ENCODE measurements at regions not wholly inside any gene's neighbourhood (a gene's known extent, or its start where the extent isn't known, plus 50 kb on each side); places are given as distances from the start of the nearest gene placed in this dataset.

DNA sequence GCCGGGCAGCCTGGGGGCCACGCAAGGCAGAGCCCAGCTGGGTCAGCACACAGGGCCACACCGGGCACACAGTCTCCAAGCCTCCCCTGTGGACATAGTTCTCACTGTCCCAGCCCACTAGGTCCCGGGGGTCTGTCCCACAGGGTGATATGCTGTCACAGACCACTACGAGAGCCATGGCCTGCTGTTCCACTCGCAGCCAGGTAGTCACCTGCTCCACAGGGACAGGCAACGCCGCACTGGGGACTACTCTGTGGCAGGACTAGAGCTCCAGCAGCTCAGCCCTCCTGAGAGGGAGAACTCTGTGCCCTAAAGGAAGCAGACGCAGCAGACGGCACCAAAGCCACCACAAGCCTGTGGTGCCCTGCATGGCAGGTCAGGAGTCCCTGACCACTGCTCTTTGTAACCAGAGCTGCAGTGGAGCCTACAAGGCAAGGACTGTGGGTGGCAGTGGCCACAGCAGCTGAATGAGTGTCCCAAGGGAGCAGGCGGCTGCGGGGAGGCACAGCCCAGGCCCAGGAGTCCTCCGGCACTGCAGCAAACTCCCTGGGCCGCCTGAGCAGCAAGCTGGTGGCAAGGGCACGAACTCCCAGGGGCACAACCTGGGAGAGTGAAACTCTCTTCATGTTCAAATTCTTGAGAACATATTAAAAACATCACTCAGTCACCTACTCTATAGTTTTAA, 171.2 kb upstream of the GRK3 start:
- peak overlapping the region; percentile 3 for H3K4ac ChIP-seq (ENCODE audit: low read length)
- H4K8ac ChIP-seq (ENCODE audit: low read depth, low read length) = no peak overlapping the region
- H2BK15ac ChIP-seq (ENCODE audit: low read length) = no peak overlapping the region
- no peak overlapping the region for H2BK120ac ChIP-seq (ENCODE audit: low read depth, low read length)
- peak overlapping the region; percentile 34 for H3K23ac ChIP-seq (ENCODE audit: low read depth, low read length, poor library complexity)
- no CpG with 5 or more reads among the region's 15 CpGs for WGBS, 2 donors (ENCODE audit: extremely low coverage in 2 of 2, insufficient read length in 2 of 2, insufficient replicate concordance in 1 of 2)
- H2AK5ac ChIP-seq (ENCODE audit: low read depth, low read length) = no peak overlapping the region
- no peak overlapping the region for H2BK12ac ChIP-seq (ENCODE audit: low read length)
- DNase-seq (ENCODE audit: low spot score) = no peak
- no peak overlapping the region for H3K27ac ChIP-seq (replicated peaks; ENCODE audit: low read length)
- no peak overlapping the region for H3K14ac ChIP-seq (ENCODE audit: low read length)
- no peaks in the 10 kb centered on the region for H3K27me3 ChIP-seq (ENCODE audit: control insufficient read depth in 3 of 3, insufficient read depth in 3 of 3, low read depth in 1 of 3, low read length in 3 of 3)
- H3K79me1 ChIP-seq (ENCODE audit: low read depth, low read length) = peaks cover 10% of the 10 kb centered on the region
- H2AFZ ChIP-seq (ENCODE audit: low read length) = no peak overlapping the region
- peaks cover 2% of the 10 kb centered on the region in 2 donors for H3K9me3 ChIP-seq (replicated peaks in 1 of 2; ENCODE audit: control insufficient read depth in 2 of 2, insufficient read depth in 1 of 2, low read depth in 1 of 2, low read length in 2 of 2)
- no peak overlapping the region for H2BK5ac ChIP-seq (ENCODE audit: low read length)
- H3K4me1 ChIP-seq (ENCODE audit: control insufficient read depth in 2 of 2, insufficient read depth in 1 of 2, low read depth in 1 of 2, low read length in 2 of 2) = peaks cover 6 to 10% of the 10 kb centered on the region in 2 donors
- H3K36me3 ChIP-seq (replicated peaks in 1 of 2; ENCODE audit: control insufficient read depth in 2 of 2, insufficient read depth in 2 of 2, low read length in 2 of 2) = no peaks in the 10 kb centered on the region
- H3K9ac ChIP-seq (ENCODE audit: low read depth, low read length, poor library complexity) = no peak overlapping the region
- H3K4me3 ChIP-seq (ENCODE audit: low read length in 2 of 2) = no peak overlapping the region
- peak overlapping the region; percentile 62 for H3K18ac ChIP-seq (ENCODE audit: low read length)
- no peak overlapping the region for H4K91ac ChIP-seq (ENCODE audit: low read depth, low read length, poor library complexity)
- H3K4me2 ChIP-seq (ENCODE audit: insufficient read depth, low read length, poor library complexity, severe bottlenecking) = no peak overlapping the region

DNA sequence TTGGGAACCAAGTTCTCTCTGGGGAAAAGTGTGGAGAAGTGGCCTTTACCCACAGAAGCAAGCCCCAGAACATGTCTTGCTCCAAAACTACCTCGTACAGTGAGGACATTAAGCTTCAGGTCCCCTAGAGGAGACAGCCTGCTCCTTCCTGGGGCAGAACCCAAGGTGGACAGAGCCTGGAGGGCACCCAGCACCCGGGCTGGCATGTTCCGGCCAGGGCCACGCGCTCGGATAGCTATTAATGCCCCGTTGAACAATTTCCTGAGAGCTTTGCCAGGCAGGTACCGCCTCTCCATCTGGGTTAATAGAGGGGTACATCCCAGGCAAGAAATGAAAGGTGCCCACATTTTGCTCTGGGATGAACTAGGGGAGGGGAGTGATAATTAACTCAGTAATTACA, 169.0 kb upstream of the GRK3 start:
- Histone ChIP-seq H3K14ac (ENCODE audit: low read length) (no peak overlapping the region), H2BK15ac (ENCODE audit: low read length) (no peak overlapping the region), H2BK12ac (ENCODE audit: low read length) (no peak overlapping the region)

GRCh38 chr22:25395915-25396314, 168.6 kb upstream of the GRK3 start:
- Histone ChIP-seq H3K18ac (ENCODE audit: low read length) (no peak overlapping the region), H3K79me1 (ENCODE audit: low read depth, low read length) (peaks cover 11% of the 10 kb centered on the region), H3K27me3 (ENCODE audit: control insufficient read depth in 3 of 3, insufficient read depth in 3 of 3, low read depth in 1 of 3, low read length in 3 of 3) (no peaks in the 10 kb centered on the region), H3K14ac (ENCODE audit: low read length) (no peak overlapping the region), H2BK120ac (ENCODE audit: low read depth, low read length) (no peak overlapping the region), H2AFZ (ENCODE audit: low read length) (no peak overlapping the region), H3K27ac (replicated peaks; ENCODE audit: low read length) (no peak overlapping the region), H3K4ac (ENCODE audit: low read length) (no peak overlapping the region), H3K4me2 (ENCODE audit: insufficient read depth, low read length, poor library complexity, severe bottlenecking) (no peak overlapping the region), H2BK5ac (ENCODE audit: low read length) (no peak overlapping the region), H2BK15ac (ENCODE audit: low read length) (no peak overlapping the region), H4K8ac (ENCODE audit: low read depth, low read length) (no peak overlapping the region), H3K4me3 (ENCODE audit: low read length in 2 of 2) (no peak overlapping the region), H3K9me3 (replicated peaks in 1 of 2; ENCODE audit: control insufficient read depth in 2 of 2, insufficient read depth in 1 of 2, low read depth in 1 of 2, low read length in 2 of 2) (peaks cover 2% of the 10 kb centered on the region in 2 donors), H3K23ac (ENCODE audit: low read depth, low read length, poor library complexity) (no peak overlapping the region), H3K9ac (ENCODE audit: low read depth, low read length, poor library complexity) (no peak overlapping the region), H2AK5ac (ENCODE audit: low read depth, low read length) (no peak overlapping the region), H3K36me3 (replicated peaks in 1 of 2; ENCODE audit: control insufficient read depth in 2 of 2, insufficient read depth in 2 of 2, low read length in 2 of 2) (no peaks in the 10 kb centered on the region), H4K91ac (ENCODE audit: low read depth, low read length, poor library complexity) (no peak overlapping the region), H2BK12ac (ENCODE audit: low read length) (no peak overlapping the region), H3K4me1 (ENCODE audit: control insufficient read depth in 2 of 2, insufficient read depth in 1 of 2, low read depth in 1 of 2, low read length in 2 of 2) (peaks cover 0 to under 1% of the 10 kb centered on the region in 2 donors)
- no peak for DNase-seq (ENCODE audit: low spot score)
- no CpG with 5 or more reads among the region's 3 CpGs for WGBS, 2 donors (ENCODE audit: extremely low coverage in 2 of 2, insufficient read length in 2 of 2, insufficient replicate concordance in 1 of 2)

More for the DNA sequence above, 169.0 kb upstream of the GRK3 start:
- H4K91ac ChIP-seq (ENCODE audit: low read depth, low read length, poor library complexity) = no peak overlapping the region
- no peaks in the 10 kb centered on the region for H3K27me3 ChIP-seq (ENCODE audit: control insufficient read depth in 3 of 3, insufficient read depth in 3 of 3, low read depth in 1 of 3, low read length in 3 of 3)
- no peak overlapping the region for H2AK5ac ChIP-seq (ENCODE audit: low read depth, low read length)
- H3K9me3 ChIP-seq (replicated peaks in 1 of 2; ENCODE audit: control insufficient read depth in 2 of 2, insufficient read depth in 1 of 2, low read depth in 1 of 2, low read length in 2 of 2) = peaks cover 2% of the 10 kb centered on the region in 2 donors
- H3K4me3 ChIP-seq (ENCODE audit: low read length in 2 of 2) = no peak overlapping the region
- no peak overlapping the region for H3K18ac ChIP-seq (ENCODE audit: low read length)
- H3K23ac ChIP-seq (ENCODE audit: low read depth, low read length, poor library complexity) = no peak overlapping the region
- H3K36me3 ChIP-seq (replicated peaks in 1 of 2; ENCODE audit: control insufficient read depth in 2 of 2, insufficient read depth in 2 of 2, low read length in 2 of 2) = no peaks in the 10 kb centered on the region
- H3K4me2 ChIP-seq (ENCODE audit: insufficient read depth, low read length, poor library complexity, severe bottlenecking) = no peak overlapping the region
- peaks cover 0 to 2% of the 10 kb centered on the region in 2 donors for H3K4me1 ChIP-seq (ENCODE audit: control insufficient read depth in 2 of 2, insufficient read depth in 1 of 2, low read depth in 1 of 2, low read length in 2 of 2)
- no peak for DNase-seq (ENCODE audit: low spot score)
- H3K9ac ChIP-seq (ENCODE audit: low read depth, low read length, poor library complexity) = no peak overlapping the region
- H2AFZ ChIP-seq (ENCODE audit: low read length) = no peak overlapping the region
- peaks cover 13% of the 10 kb centered on the region for H3K79me1 ChIP-seq (ENCODE audit: low read depth, low read length)
- WGBS, 2 donors (ENCODE audit: extremely low coverage in 2 of 2, insufficient read length in 2 of 2, insufficient replicate concordance in 1 of 2) = no CpG with 5 or more reads among the region's 8 CpGs
- no peak overlapping the region for H2BK120ac ChIP-seq (ENCODE audit: low read depth, low read length)
- H3K4ac ChIP-seq (ENCODE audit: low read length) = no peak overlapping the region
- H2BK5ac ChIP-seq (ENCODE audit: low read length) = no peak overlapping the region
- H3K27ac ChIP-seq (replicated peaks; ENCODE audit: low read length) = no peak overlapping the region
- no peak overlapping the region for H4K8ac ChIP-seq (ENCODE audit: low read depth, low read length)

DNA sequence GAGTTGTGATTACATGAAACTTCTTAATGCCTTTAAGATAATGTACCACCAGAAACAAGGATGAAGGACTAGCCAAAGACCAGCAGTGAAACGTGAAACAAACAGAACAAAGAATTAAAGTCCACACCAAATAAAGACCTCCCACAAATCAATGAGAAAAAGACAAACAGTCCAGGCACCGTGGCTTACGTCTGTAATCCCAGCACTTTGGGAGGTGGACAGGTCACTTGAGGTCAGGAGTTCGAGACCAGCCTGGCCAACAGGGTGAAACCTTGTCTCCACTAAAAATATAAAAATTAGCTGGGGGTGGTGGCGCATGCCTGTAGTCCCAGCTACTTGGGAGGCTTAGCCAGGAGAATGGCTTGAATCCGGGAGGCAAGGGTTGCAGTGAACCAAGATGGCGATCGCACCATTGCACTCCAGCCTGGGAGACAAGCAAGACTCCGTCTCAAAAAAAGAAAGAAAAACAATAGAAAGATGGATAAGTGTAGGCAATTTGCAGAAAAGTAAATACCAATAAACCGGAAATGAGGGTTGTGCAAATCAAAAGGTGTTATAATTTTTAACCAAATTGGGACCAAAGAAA, 167.8 kb upstream of the GRK3 start:
- no peak overlapping the region for H3K18ac ChIP-seq (ENCODE audit: low read length)
- H4K91ac ChIP-seq (ENCODE audit: low read depth, low read length, poor library complexity) = no peak overlapping the region
- H3K4me1 ChIP-seq (ENCODE audit: control insufficient read depth in 2 of 2, insufficient read depth in 1 of 2, low read depth in 1 of 2, low read length in 2 of 2) = no peaks in the 10 kb centered on the region
- no peak overlapping the region for H2BK12ac ChIP-seq (ENCODE audit: low read length)
- H3K14ac ChIP-seq (ENCODE audit: low read length) = no peak overlapping the region
- no peak overlapping the region for H2AFZ ChIP-seq (ENCODE audit: low read length)
- no peak overlapping the region for H2BK5ac ChIP-seq (ENCODE audit: low read length)
- H2BK120ac ChIP-seq (ENCODE audit: low read depth, low read length) = no peak overlapping the region
- H3K4me2 ChIP-seq (ENCODE audit: insufficient read depth, low read length, poor library complexity, severe bottlenecking) = no peak overlapping the region
- no peak overlapping the region for H4K8ac ChIP-seq (ENCODE audit: low read depth, low read length)
- H3K4me3 ChIP-seq (ENCODE audit: low read length in 2 of 2) = no peak overlapping the region
- H2AK5ac ChIP-seq (ENCODE audit: low read depth, low read length) = no peak overlapping the region
- no peaks in the 10 kb centered on the region for H3K27me3 ChIP-seq (ENCODE audit: control insufficient read depth in 3 of 3, insufficient read depth in 3 of 3, low read depth in 1 of 3, low read length in 3 of 3)
- no peak overlapping the region for H3K23ac ChIP-seq (ENCODE audit: low read depth, low read length, poor library complexity)
- H3K4ac ChIP-seq (ENCODE audit: low read length) = no peak overlapping the region
- WGBS, 2 donors (ENCODE audit: extremely low coverage in 2 of 2, insufficient read length in 2 of 2, insufficient replicate concordance in 1 of 2) = no CpG with 5 or more reads among the region's 10 CpGs
- DNase-seq (ENCODE audit: low spot score) = no peak
- no peak overlapping the region for H2BK15ac ChIP-seq (ENCODE audit: low read length)
- H3K9ac ChIP-seq (ENCODE audit: low read depth, low read length, poor library complexity) = no peak overlapping the region
- H3K79me1 ChIP-seq (ENCODE audit: low read depth, low read length) = peaks cover 12% of the 10 kb centered on the region
- H3K36me3 ChIP-seq (replicated peaks in 1 of 2; ENCODE audit: control insufficient read depth in 2 of 2, insufficient read depth in 2 of 2, low read length in 2 of 2) = no peaks in the 10 kb centered on the region
- no peak overlapping the region for H3K27ac ChIP-seq (replicated peaks; ENCODE audit: low read length)
- peaks cover 2% of the 10 kb centered on the region in 2 donors for H3K9me3 ChIP-seq (replicated peaks in 1 of 2; ENCODE audit: control insufficient read depth in 2 of 2, insufficient read depth in 1 of 2, low read depth in 1 of 2, low read length in 2 of 2)

Measured in neuronal stem cell (in vitro differentiated cells).